GM23248 (cell line): ENCODE measurements at regions not wholly inside any gene's neighbourhood (a gene's known extent, or its start where the extent isn't known, plus 50 kb on each side); places are given as distances from the start of the nearest gene placed in this dataset.

Experiments used
- EZH2 ChIP-seq: fragments of 200-600 bp; sonication (generic); IDR thresholded peaks from 2 replicates; pipeline ENCODE4 v1.6.1; 2018; ENCODE audit warnings: antibody characterized with exemption, mild to moderate bottlenecking; ENCODE audit not compliant: insufficient read depth, poor library complexity, severe bottlenecking
- EZH2phosphoT487 ChIP-seq: fragments of 200-600 bp; sonication (generic); IDR thresholded peaks from 2 replicates; pipeline ENCODE4 v1.6.1; 2018; ENCODE audit warnings: antibody characterized with exemption, moderate library complexity, mild to moderate bottlenecking, low read depth; ENCODE audit not compliant: insufficient read depth

GRCh38 chr4:160352637-160353036 lies 1249.8 kb downstream of the RAPGEF2 start:
- TF ChIP-seq EZH2 (no peak), EZH2phosphoT487 (no peak)
